Astrocyte of the spinal cord (primary cell): ENCODE measurements at regions not wholly inside any gene's neighbourhood (a gene's known extent, or its start where the extent isn't known, plus 50 kb on each side); places are given as distances from the start of the nearest gene placed in this dataset.

Experiments
- DNase-seq: peaks from one replicate; pipeline ENCODE4 v3.0.0; 2011; ENCODE audit warnings: low read depth, low spot score
- H3K4me3 ChIP-seq: 2 replicates; pipeline ENCODE4 v1.5.1; 2011; ENCODE audit warnings: low read depth, mild to moderate bottlenecking, low read length, moderate library complexity
- in situ Hi-C: cut with HindIII; loops from 2 replicates; pipeline ENCODE4 v1.10.0; 2017; ENCODE audit warnings: low sequenced_read_pairs
- TF ChIP-seq, protein P1 (sequence below): IDR thresholded peaks from 2 replicates; pipeline ENCODE4 v1.5.1; 2012; ENCODE audit warnings: low read depth, mild to moderate bottlenecking, low read length, inconsistent platforms

- TF ChIP-seq, protein P1, sequence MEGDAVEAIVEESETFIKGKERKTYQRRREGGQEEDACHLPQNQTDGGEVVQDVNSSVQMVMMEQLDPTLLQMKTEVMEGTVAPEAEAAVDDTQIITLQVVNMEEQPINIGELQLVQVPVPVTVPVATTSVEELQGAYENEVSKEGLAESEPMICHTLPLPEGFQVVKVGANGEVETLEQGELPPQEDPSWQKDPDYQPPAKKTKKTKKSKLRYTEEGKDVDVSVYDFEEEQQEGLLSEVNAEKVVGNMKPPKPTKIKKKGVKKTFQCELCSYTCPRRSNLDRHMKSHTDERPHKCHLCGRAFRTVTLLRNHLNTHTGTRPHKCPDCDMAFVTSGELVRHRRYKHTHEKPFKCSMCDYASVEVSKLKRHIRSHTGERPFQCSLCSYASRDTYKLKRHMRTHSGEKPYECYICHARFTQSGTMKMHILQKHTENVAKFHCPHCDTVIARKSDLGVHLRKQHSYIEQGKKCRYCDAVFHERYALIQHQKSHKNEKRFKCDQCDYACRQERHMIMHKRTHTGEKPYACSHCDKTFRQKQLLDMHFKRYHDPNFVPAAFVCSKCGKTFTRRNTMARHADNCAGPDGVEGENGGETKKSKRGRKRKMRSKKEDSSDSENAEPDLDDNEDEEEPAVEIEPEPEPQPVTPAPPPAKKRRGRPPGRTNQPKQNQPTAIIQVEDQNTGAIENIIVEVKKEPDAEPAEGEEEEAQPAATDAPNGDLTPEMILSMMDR, result no peak
- no peak for DNase-seq
- H3K4me3 ChIP-seq, result no peak overlapping the region
- in situ Hi-C loops, result no loop called here
These were observed 74.1 kb upstream of the IQSEC1 start for GRCh38 chr3:13147344-13147743.

- TF ChIP-seq, protein P1, result no peak
- in situ Hi-C loops, result no loop called here
- H3K4me3 ChIP-seq, result no peak overlapping the region
- no peak for DNase-seq
These were observed 73.5 kb upstream of the IQSEC1 start for GRCh38 chr3:13146643-13147143.

- in situ Hi-C loops, result no loop called here
- DNase-seq, result no peak
- TF ChIP-seq, protein P1, result no peak
- H3K4me3 ChIP-seq, result no peak overlapping the region
These were observed 72.8 kb upstream of the IQSEC1 start for GRCh38 chr3:13145826-13146642.

GRCh38 chr3:13145131-13145825 is 72.0 kb upstream of the IQSEC1 start:
- in situ Hi-C loops, result no loop called here
- TF ChIP-seq, protein P1, result no peak
- H3K4me3 ChIP-seq, result no peak overlapping the region
- DNase-seq, result no peak

DNA sequence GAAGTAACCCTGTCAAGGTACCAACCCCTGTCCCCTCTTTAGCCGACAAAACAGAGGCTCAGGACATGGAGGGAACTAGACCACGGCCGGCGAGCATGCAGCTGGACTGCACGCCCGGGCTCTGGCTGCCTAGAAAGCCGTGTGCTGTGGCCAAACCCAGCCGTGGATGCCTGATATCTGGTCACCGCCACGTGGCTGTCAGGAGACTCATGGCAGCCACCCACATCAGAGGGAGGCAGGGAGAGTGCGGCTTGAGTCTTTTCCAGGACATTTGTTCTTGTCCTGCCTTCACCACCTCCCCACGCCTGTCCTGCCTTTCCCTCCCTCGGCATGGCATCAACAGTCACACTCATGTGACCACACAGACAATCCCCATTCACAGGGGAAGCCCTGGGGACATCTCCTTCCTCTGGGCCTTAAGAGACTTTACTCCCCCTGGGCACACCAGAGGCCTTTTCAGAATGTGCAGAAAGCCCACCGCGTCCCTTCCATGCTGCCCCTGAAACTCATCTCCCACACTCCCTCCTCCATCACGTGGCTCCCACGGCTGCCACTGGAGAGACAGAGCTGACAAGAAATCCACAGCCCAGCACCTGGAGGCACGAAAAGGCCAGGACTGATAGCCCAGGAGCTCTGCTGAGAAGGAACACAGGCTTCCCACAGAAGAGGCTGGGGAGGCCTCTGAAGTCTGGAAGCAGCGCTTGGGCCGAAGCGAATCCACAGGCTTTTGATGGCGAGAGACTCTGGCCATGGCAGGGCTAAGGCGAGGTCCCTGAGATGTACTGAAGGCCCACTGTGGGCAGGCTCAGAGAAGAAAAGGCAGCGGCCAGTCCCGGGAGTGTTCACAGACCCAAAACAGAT is 71.2 kb upstream of the IQSEC1 start:
- DNase-seq, result no peak
- TF ChIP-seq, protein P1, result no peak
- in situ Hi-C loops, result no loop called here
- no peak overlapping the region for H3K4me3 ChIP-seq

DNA sequence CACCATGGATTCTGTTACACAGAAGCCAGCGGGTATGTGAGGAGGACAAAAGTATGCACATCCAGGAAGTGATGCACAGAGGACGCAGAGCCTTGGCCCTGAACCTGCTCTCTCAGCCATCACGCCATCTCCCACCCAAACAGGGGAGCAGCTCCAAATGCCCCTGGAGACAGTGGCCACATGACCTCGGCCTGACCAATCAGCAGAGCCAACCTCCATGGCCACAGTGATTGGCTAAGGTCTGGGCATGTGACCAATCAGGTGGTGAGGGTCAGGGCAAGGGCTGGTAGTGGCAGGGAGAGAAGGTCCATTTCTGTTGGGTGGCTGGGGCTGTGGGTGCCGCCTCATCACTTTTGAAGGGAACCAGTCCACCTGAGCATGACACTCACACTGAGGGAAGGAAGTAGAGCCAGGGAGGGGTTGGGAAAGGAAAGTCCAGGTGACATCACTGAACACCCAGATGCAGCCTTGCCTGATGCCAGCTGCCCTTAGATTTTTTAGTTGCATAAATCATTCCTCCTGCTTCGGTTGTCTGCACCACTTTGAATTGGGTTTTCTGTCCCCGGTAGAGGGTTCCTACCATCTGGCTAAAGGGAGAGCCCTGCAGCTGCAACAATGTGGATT is 70.3 kb upstream of the IQSEC1 start:
- TF ChIP-seq, protein P1, result no peak
- DNase-seq, result no peak
- no peak overlapping the region for H3K4me3 ChIP-seq
- in situ Hi-C loops, result no loop called here
